AG04450 (cell line): ENCODE measurements at regions not wholly inside any gene's neighbourhood (a gene's known extent, or its start where the extent isn't known, plus 50 kb on each side); places are given as distances from the start of the nearest gene placed in this dataset.
"Not testable (repeated sequence)": the region's sequence is repeated elsewhere in the genome, so short reads cannot be mapped to it uniquely, and the experiment has no call there.

Source experiments
- CTCF ChIA-PET: fragments of 300-600, 350-600 bp; formaldehyde crosslinking; extraction: SDS; loops from one replicate; lab custom pipeline; 2022; ENCODE audit warnings: antibody characterized with exemption, inconsistent platforms; lab: Charles Lee
- POLR2A ChIA-PET: fragments of 350-600 bp; formaldehyde crosslinking; extraction: SDS; loops from one replicate; lab custom pipeline; 2021; ENCODE audit warnings: antibody characterized with exemption, inconsistent platforms; lab: Yijun Ruan, JAX
- DNase-seq: peaks from one replicate; pipeline ENCODE4 v3.0.0-alpha.2; 2011; ENCODE audit warnings: low read depth, low spot score
- H3K27ac ChIP-seq: one replicate; pipeline ENCODE4 v1.5.1; 2012; ENCODE audit warnings: low read depth, low read length, control low read depth
- H3K27me3 ChIP-seq: one replicate; pipeline ENCODE4 v1.6.0; 2012; ENCODE audit warnings: low read length; ENCODE audit not compliant: control insufficient read depth, insufficient read depth
- H3K4me3 ChIP-seq: 2 replicates; pipeline ENCODE4 v1.5.1; 2011; ENCODE audit warnings: mild to moderate bottlenecking, low read depth, low read length, control low read depth
- H3K9me3 ChIP-seq: 2 replicates; pipeline ENCODE4 v1.5.1; 2012; ENCODE audit warnings: low read length; ENCODE audit not compliant: control insufficient read depth, insufficient read depth
- TF ChIP-seq, protein P1 (sequence below): IDR thresholded peaks from 2 replicates; pipeline ENCODE4 v1.5.1; 2011; ENCODE audit warnings: low read depth, low read length, control low read depth, inconsistent platforms

GRCh38 chr6:14239097-14239496 lies 121.5 kb downstream of the CD83 start:
- Histone ChIP-seq H3K4me3 (no peak overlapping the region), H3K27ac (no peak overlapping the region), H3K27me3 (peaks cover 5% of the 10 kb centered on the region), H3K9me3 (no peaks in the 10 kb centered on the region)
- ChIA-PET POLR2A (no interaction called here), CTCF (interaction anchor here (0.6 kb wide), 1 partner anchor 152 kb away, joined by 3 read pairs; no protein-coding TSS in a partner anchor)
- TF ChIP-seq, protein P1, sequence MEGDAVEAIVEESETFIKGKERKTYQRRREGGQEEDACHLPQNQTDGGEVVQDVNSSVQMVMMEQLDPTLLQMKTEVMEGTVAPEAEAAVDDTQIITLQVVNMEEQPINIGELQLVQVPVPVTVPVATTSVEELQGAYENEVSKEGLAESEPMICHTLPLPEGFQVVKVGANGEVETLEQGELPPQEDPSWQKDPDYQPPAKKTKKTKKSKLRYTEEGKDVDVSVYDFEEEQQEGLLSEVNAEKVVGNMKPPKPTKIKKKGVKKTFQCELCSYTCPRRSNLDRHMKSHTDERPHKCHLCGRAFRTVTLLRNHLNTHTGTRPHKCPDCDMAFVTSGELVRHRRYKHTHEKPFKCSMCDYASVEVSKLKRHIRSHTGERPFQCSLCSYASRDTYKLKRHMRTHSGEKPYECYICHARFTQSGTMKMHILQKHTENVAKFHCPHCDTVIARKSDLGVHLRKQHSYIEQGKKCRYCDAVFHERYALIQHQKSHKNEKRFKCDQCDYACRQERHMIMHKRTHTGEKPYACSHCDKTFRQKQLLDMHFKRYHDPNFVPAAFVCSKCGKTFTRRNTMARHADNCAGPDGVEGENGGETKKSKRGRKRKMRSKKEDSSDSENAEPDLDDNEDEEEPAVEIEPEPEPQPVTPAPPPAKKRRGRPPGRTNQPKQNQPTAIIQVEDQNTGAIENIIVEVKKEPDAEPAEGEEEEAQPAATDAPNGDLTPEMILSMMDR: no peak
- no peak for DNase-seq

DNA sequence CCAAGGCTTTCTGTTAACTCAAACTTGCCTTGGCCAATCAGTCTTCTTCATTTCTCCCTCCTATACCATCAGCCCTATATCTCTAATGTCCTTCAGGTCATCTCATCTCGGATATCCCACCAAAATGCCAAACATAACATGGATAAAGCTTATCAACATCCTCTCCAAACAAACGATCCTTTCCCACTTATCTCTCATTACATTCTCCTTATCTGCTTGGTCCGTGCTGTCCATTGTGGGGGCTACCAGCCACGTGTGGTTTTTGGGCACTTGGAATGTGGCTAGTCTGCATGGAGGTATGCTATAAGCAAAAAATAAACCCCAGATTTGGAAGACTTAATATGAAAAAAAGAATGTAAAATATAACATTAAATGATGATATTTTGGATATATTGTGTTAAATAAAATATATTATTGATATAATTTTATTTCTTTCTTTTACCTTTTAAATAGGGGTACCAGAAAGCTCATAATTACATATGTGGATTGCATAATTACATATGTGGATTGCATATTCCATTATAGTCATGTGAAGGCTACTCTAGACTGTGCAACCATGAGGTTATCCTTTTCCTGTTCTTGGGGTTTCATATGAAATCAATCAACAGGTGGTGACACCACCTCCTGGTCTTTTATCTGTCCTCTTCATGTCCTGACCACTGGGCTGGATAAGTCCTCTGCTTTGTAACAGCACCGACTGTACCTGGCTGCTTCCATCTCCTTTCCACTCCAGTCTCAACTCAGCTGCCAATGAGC lies 123.0 kb downstream of the CD83 start:
- CTCF ChIA-PET: no interaction called here
- Histone ChIP-seq H3K9me3 (no peaks in the 10 kb centered on the region), H3K27ac (no peak overlapping the region), H3K27me3 (peaks cover 5% of the 10 kb centered on the region), H3K4me3 (no peak overlapping the region)
- no peak for DNase-seq
- POLR2A ChIA-PET: no interaction called here
- TF ChIP-seq, protein P1: no peak

GRCh38 chr6:14241255-14242070 lies 123.9 kb downstream of the CD83 start:
- ChIA-PET POLR2A (no interaction called here), CTCF (no interaction called here)
- no peaks in the 10 kb centered on the region for H3K9me3 ChIP-seq
- TF ChIP-seq, protein P1: no peak
- H3K27ac ChIP-seq: no peak overlapping the region
- no peak overlapping the region for H3K4me3 ChIP-seq
- peaks cover 2% of the 10 kb centered on the region for H3K27me3 ChIP-seq
- no peak for DNase-seq

GRCh38 chr6:14242912-14243311 lies 125.3 kb downstream of the CD83 start:
- POLR2A ChIA-PET, CTCF ChIA-PET, H3K27ac ChIP-seq: not testable (repeated sequence)

DNA sequence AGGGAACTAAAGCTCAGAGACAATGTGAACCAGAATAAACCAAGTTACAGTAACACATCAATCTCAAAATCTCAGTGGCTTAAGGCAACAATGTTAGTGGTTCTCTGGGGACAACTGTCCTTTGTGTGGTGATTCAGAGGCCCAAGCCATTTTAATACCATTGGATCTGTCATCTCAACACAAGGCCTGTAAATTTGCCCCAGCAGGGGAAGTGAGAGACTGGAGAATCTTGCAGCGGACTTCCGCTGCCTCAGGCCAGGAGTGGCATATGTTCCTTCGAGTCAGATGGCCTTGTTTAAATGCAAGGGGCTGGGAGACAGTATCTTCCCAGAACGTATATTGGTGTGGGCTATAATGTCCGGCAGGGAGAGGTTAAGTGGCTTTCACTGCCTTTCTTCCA lies 126.0 kb downstream of the CD83 start:
- H3K27ac ChIP-seq: no peak overlapping the region
- POLR2A ChIA-PET: no interaction called here

More at GRCh38 chr6:14242912-14243311, 125.3 kb downstream of the CD83 start:
- not testable (repeated sequence) for H3K27me3 ChIP-seq, H3K4me3 ChIP-seq, DNase-seq, H3K9me3 ChIP-seq

More for the DNA sequence above, 126.0 kb downstream of the CD83 start:
- Histone ChIP-seq H3K9me3 (no peaks in the 10 kb centered on the region), H3K27me3 (peaks cover 2% of the 10 kb centered on the region), H3K4me3 (no peak overlapping the region)
- DNase-seq: no peak
- CTCF ChIA-PET: no interaction called here
- TF ChIP-seq, protein P1: no peak
